Mesothelial cell of epicardium (in vitro differentiated cells): ENCODE measurements at regions not wholly inside any gene's neighbourhood (a gene's known extent, or its start where the extent isn't known, plus 50 kb on each side); places are given as distances from the start of the nearest gene placed in this dataset.
A peak's percentile ranks its signal among the peaks of the same experiment; 100 is the strongest.

Experiments used
- DNase-seq, 2 experiments: peaks; one replicate each; pipeline ENCODE4 v3.0.0; 2021; ENCODE audit warnings: low spot score in 2 of 2; ENCODE audit not compliant: unreplicated experiment in 2 of 2
- H3K27ac Mint-ChIP-seq: 2 replicates; pipeline ENCODE4 v1.8.0; 2021; ENCODE audit warnings: mixed read lengths
- H3K27me3 Mint-ChIP-seq: 2 replicates; pipeline ENCODE4 v1.8.0; 2021; ENCODE audit warnings: low read depth, mixed read lengths
- H3K36me3 Mint-ChIP-seq: 2 replicates; pipeline ENCODE4 v1.8.0; 2021; ENCODE audit warnings: mixed read lengths
- H3K4me1 Mint-ChIP-seq: 2 replicates; pipeline ENCODE4 v1.8.0; 2021; ENCODE audit warnings: mixed read lengths
- H3K4me3 Mint-ChIP-seq: 2 replicates; pipeline ENCODE4 v1.8.0; 2021; ENCODE audit warnings: mild to moderate bottlenecking, moderate library complexity, mixed read lengths
- H3K9me3 Mint-ChIP-seq: 2 replicates; pipeline ENCODE4 v1.8.0; 2021; ENCODE audit warnings: mixed read lengths
- CTCF ChIP-seq: fragments of 200-600 bp; sonication (generic); IDR thresholded peaks from one replicate; pipeline ENCODE4 v1.5.0; 2021; ENCODE audit warnings: antibody characterized with exemption; ENCODE audit not compliant: unreplicated experiment

GRCh38 chr3:107032111-107032510 is 345.1 kb upstream of the CCDC54 start:
- H3K27ac Mint-ChIP-seq, result no peak overlapping the region
- TF ChIP-seq CTCF, result no peak

GRCh38 chr3:107034142-107034541 is 343.1 kb upstream of the CCDC54 start:
- Mint-ChIP-seq H3K27me3 (no peaks in the 10 kb centered on the region), H3K4me3 (no peak overlapping the region)
- DNase-seq, result no peak

More at GRCh38 chr3:107032111-107032510, 345.1 kb upstream of the CCDC54 start:
- Mint-ChIP-seq H3K9me3 (peaks cover 35% of the 10 kb centered on the region), H3K4me1 (no peaks in the 10 kb centered on the region), H3K4me3 (no peak overlapping the region), H3K36me3 (peaks cover 21% of the 10 kb centered on the region), H3K27me3 (no peaks in the 10 kb centered on the region)
- no peak for DNase-seq

GRCh38 chr3:107035176-107035575 is 342.1 kb upstream of the CCDC54 start:
- Mint-ChIP-seq H3K4me1 (no peaks in the 10 kb centered on the region), H3K9me3 (peaks cover 59% of the 10 kb centered on the region), H3K27ac (no peak overlapping the region), H3K4me3 (no peak overlapping the region), H3K27me3 (no peaks in the 10 kb centered on the region), H3K36me3 (peaks cover 30% of the 10 kb centered on the region)
- no peak for TF ChIP-seq CTCF
- no peak for DNase-seq

More at GRCh38 chr3:107034142-107034541, 343.1 kb upstream of the CCDC54 start:
- no peak for TF ChIP-seq CTCF
- Mint-ChIP-seq H3K4me1 (no peaks in the 10 kb centered on the region), H3K9me3 (peaks cover 54% of the 10 kb centered on the region), H3K36me3 (peaks cover 29% of the 10 kb centered on the region), H3K27ac (no peak overlapping the region)

- H3K36me3 Mint-ChIP-seq, result peaks cover 16% of the 10 kb centered on the region
- H3K27ac Mint-ChIP-seq, result no peak overlapping the region
- H3K4me1 Mint-ChIP-seq, result peaks cover 31% of the 10 kb centered on the region
- no peaks in the 10 kb centered on the region for H3K27me3 Mint-ChIP-seq
- H3K4me3 Mint-ChIP-seq, result no peak overlapping the region
- DNase-seq, result no peak
- no peak for TF ChIP-seq CTCF
- peaks cover 22% of the 10 kb centered on the region for H3K9me3 Mint-ChIP-seq
Measured at GRCh38 chr3:107044677-107045076, 332.6 kb upstream of the CCDC54 start.

GRCh38 chr3:107045791-107046190 is 331.4 kb upstream of the CCDC54 start:
- peaks cover 31% of the 10 kb centered on the region for H3K4me1 Mint-ChIP-seq
- TF ChIP-seq CTCF, result no peak
- no peaks in the 10 kb centered on the region for H3K27me3 Mint-ChIP-seq
- H3K4me3 Mint-ChIP-seq, result no peak overlapping the region
- H3K9me3 Mint-ChIP-seq, result peaks cover 16% of the 10 kb centered on the region
- DNase-seq, result no peak
- H3K36me3 Mint-ChIP-seq, result peaks cover 9% of the 10 kb centered on the region
- H3K27ac Mint-ChIP-seq, result peak overlapping the region; percentile 15
